ENCODE measurements at regions not wholly inside any gene's neighbourhood (a gene's known extent, or its start where the extent isn't known, plus 50 kb on each side); places are given as distances from the start of the nearest gene placed in this dataset.

DNA sequence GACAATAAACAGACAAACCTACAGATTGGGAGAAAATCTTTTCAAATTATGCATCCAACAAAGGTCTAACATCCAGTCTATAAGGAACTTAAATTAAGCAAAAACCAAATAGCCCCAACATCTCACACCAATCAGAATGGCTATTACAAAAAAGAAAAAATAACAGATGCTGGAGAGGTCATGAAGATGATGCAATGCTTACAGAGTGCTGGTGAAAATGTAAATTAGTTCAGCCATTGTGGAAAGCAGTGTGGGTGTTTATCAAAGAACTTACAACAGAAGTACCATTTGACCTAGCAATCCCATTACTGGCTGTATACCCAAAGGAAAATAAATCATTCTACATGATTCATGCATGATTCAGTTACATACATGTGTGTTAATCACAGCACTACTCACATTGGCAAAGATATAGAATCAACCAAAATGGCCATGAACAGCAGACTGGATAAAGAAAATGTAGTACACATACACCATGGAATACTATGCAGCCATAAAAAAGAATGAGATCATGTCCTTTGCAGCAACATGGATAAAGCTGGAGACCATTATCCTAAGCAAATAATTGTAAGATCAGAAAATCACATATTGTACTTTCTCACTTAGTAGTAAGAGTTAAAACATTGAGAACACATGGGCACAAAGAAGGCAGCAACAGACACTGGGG lies 223.9 kb upstream of the WSB1 start:
- intact Hi-C loops (cut with DNase I): no loop called here
- Histone ChIP-seq H3K27me3 (no peaks in the 10 kb centered on the region), H3K4me1 (ENCODE audit: insufficient read depth) (no peaks in the 10 kb centered on the region), H3K27ac (no peak overlapping the region), H3K36me3 (no peaks in the 10 kb centered on the region), H3K4me3 (no peak overlapping the region), H3K9me3 (no peaks in the 10 kb centered on the region)
- no peak for DNase-seq
- TF ChIP-seq EP300 (IDR thresholded peaks at IDR 0.05) (no peak), POLR2A (IDR thresholded peaks at IDR 0.05) (no peak)
- TF ChIP-seq, protein P1, sequence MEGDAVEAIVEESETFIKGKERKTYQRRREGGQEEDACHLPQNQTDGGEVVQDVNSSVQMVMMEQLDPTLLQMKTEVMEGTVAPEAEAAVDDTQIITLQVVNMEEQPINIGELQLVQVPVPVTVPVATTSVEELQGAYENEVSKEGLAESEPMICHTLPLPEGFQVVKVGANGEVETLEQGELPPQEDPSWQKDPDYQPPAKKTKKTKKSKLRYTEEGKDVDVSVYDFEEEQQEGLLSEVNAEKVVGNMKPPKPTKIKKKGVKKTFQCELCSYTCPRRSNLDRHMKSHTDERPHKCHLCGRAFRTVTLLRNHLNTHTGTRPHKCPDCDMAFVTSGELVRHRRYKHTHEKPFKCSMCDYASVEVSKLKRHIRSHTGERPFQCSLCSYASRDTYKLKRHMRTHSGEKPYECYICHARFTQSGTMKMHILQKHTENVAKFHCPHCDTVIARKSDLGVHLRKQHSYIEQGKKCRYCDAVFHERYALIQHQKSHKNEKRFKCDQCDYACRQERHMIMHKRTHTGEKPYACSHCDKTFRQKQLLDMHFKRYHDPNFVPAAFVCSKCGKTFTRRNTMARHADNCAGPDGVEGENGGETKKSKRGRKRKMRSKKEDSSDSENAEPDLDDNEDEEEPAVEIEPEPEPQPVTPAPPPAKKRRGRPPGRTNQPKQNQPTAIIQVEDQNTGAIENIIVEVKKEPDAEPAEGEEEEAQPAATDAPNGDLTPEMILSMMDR (IDR thresholded peaks at IDR 0.05): no peak

DNA sequence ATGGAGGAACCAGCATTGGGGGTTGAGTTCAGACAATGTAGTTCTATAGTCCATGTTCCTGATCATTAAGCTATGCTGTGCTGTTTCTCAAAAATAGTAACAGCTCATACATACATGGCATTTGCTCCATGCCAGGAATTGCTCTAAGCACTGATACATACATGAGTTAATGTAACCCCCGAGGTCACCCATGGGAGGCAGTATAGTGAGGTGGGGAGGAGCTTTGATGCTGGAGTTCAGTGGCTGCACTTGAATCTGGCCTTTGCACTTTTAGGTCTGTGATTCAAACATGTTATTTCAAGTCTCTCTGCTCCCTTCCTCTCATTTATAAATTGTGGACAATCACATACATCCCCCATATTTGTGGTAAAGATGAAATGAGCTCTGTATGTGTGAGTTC lies 223.1 kb upstream of the WSB1 start:
- 31 to 63% (median 53%) methylated on average over 1 of the region's 1 CpG for WGBS, 3 donors
- intact Hi-C loops (cut with DNase I): no loop called here

DNA sequence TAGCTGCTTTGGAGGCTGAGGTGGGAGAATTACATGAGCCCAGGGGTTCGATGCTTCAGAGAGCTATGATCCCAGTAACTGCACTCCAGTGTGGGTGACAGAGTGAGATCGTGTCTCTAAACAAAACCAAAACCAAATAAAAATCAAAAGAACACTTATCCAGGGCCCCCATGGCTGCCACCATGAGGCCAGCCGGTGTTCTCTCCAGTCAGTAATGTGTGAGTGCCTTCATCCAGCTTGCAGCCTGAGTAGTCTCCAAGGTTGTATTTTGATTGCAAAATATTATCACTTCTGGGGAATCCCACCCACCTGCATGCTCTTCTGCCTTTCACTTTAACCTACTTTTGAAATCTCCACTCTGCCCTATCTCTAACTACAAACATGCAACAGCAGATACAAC lies 221.0 kb upstream of the WSB1 start:
- DNase-seq: no peak
- no peaks in the 10 kb centered on the region for H3K36me3 ChIP-seq
- no peaks in the 10 kb centered on the region for H3K9me3 ChIP-seq
- H3K4me1 ChIP-seq (ENCODE audit: insufficient read depth): no peaks in the 10 kb centered on the region
- intact Hi-C loops (cut with DNase I): no loop called here
- WGBS, 3 donors: 38 to 50% (median 42%) methylated on average over 3 of the region's 3 CpGs
- no peaks in the 10 kb centered on the region for H3K27me3 ChIP-seq
- no peak overlapping the region for H3K4me3 ChIP-seq
- H3K27ac ChIP-seq: no peak overlapping the region
- TF ChIP-seq, protein P1 (IDR thresholded peaks at IDR 0.05): no peak
- TF ChIP-seq POLR2A (IDR thresholded peaks at IDR 0.05): no peak
- TF ChIP-seq EP300 (IDR thresholded peaks at IDR 0.05): no peak

More for the DNA sequence above, 223.1 kb upstream of the WSB1 start:
- no peaks in the 10 kb centered on the region for H3K36me3 ChIP-seq
- no peak for TF ChIP-seq POLR2A (IDR thresholded peaks at IDR 0.05)
- TF ChIP-seq, protein P1 (IDR thresholded peaks at IDR 0.05): no peak
- TF ChIP-seq EP300 (IDR thresholded peaks at IDR 0.05): no peak
- H3K9me3 ChIP-seq: no peaks in the 10 kb centered on the region
- no peak overlapping the region for H3K4me3 ChIP-seq
- DNase-seq: no peak
- H3K27me3 ChIP-seq: no peaks in the 10 kb centered on the region
- H3K4me1 ChIP-seq (ENCODE audit: insufficient read depth): no peaks in the 10 kb centered on the region
- H3K27ac ChIP-seq: no peak overlapping the region

DNA sequence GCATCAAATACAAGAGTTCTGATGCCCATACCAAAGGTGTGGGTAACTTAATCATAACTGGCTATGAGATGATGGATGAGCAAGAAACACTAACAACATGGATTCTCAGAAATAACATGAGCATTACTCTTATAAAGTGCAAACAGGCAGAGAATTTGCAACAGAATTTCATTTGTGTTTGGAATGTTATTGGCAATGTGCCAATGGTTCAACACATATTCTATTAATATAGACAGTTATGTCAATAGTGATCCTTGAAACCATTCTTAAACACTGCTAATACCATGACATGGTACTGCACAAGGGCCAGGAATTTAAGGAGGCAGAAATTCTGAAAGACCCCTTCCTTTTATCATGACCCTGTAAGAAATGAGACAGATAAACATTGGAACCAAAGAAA lies 217.1 kb upstream of the WSB1 start:
- no peaks in the 10 kb centered on the region for H3K9me3 ChIP-seq
- no peak for DNase-seq
- intact Hi-C loops (cut with DNase I): no loop called here

More for the DNA sequence above, 217.1 kb upstream of the WSB1 start:
- no peak for TF ChIP-seq EP300 (IDR thresholded peaks at IDR 0.05)
- TF ChIP-seq POLR2A (IDR thresholded peaks at IDR 0.05): no peak
- TF ChIP-seq, protein P1 (IDR thresholded peaks at IDR 0.05): no peak
- Histone ChIP-seq H3K4me3 (no peak overlapping the region), H3K27ac (no peak overlapping the region), H3K36me3 (no peaks in the 10 kb centered on the region), H3K27me3 (no peaks in the 10 kb centered on the region), H3K4me1 (ENCODE audit: insufficient read depth) (no peaks in the 10 kb centered on the region)

Measured in ovary (tissue), 7 donors.